Right renal cortex interstitium (tissue), 3 donors: ENCODE measurements at regions not wholly inside any gene's neighbourhood (a gene's known extent, or its start where the extent isn't known, plus 50 kb on each side); places are given as distances from the start of the nearest gene placed in this dataset.

Experiments
- DNase-seq, 3 donors: peaks; one replicate each; pipeline ENCODE4 v3.0.0-alpha.2; 2013; ENCODE audit warnings: low read depth in 3 of 3, low spot score in 2 of 3

- no peak for DNase-seq
Observed at GRCh38 chr15:95457520-95457919, 873.0 kb upstream of the NR2F2 start.

GRCh38 chr15:95458721-95459120, 871.8 kb upstream of the NR2F2 start:
- DNase-seq = no peak

GRCh38 chr15:95459273-95459672, 871.2 kb upstream of the NR2F2 start:
- DNase-seq = no peak

- DNase-seq = peak in 1 of 3 donors; percentile 76
Observed at GRCh38 chr15:95464509-95464908, 866.0 kb upstream of the NR2F2 start.

- DNase-seq = no peak
Observed at GRCh38 chr15:95468820-95469219, 861.7 kb upstream of the NR2F2 start.

GRCh38 chr15:95469496-95470000, 861.0 kb upstream of the NR2F2 start:
- DNase-seq = no peak

- DNase-seq = no peak
Observed at GRCh38 chr15:95470529-95470928, 860.0 kb upstream of the NR2F2 start.

GRCh38 chr15:95470997-95471689, 859.4 kb upstream of the NR2F2 start:
- no peak for DNase-seq

- no peak for DNase-seq
Observed at GRCh38 chr15:95471690-95472086, 858.8 kb upstream of the NR2F2 start.

- no peak for DNase-seq
Observed at GRCh38 chr15:95475067-95475466, 855.4 kb upstream of the NR2F2 start.

GRCh38 chr15:95479308-95479707, 851.2 kb upstream of the NR2F2 start:
- DNase-seq = no peak

- no peak for DNase-seq
Observed at GRCh38 chr15:95485367-95485766, 845.1 kb upstream of the NR2F2 start.

- no peak for DNase-seq
Observed at GRCh38 chr15:95486224-95486623, 844.3 kb upstream of the NR2F2 start.

GRCh38 chr15:95489103-95489502, 841.4 kb upstream of the NR2F2 start:
- DNase-seq = no peak

GRCh38 chr15:95492388-95493070, 838.0 kb upstream of the NR2F2 start:
- DNase-seq = no peak

- DNase-seq = no peak
Observed at GRCh38 chr15:95494971-95495541, 835.4 kb upstream of the NR2F2 start.

- DNase-seq = no peak
Observed at GRCh38 chr15:95497634-95498033, 832.9 kb upstream of the NR2F2 start.

GRCh38 chr15:95498961-95499360, 831.5 kb upstream of the NR2F2 start:
- no peak for DNase-seq

GRCh38 chr15:95499397-95499796, 831.1 kb upstream of the NR2F2 start:
- no peak for DNase-seq

GRCh38 chr15:95501865-95502264, 828.6 kb upstream of the NR2F2 start:
- no peak for DNase-seq

- DNase-seq = no peak
Observed at GRCh38 chr15:95503107-95503506, 827.4 kb upstream of the NR2F2 start.

- no peak for DNase-seq
Observed at GRCh38 chr15:95503640-95504225, 826.8 kb upstream of the NR2F2 start.
